GM12878 (cell line): ENCODE measurements at regions not wholly inside any gene's neighbourhood (a gene's known extent, or its start where the extent isn't known, plus 50 kb on each side); places are given as distances from the start of the nearest gene placed in this dataset.

ENCODE experiments used
- CBX5 ChIP-seq: sonication (generic); IDR thresholded peaks from 2 replicates; pipeline ENCODE4 v1.6.1; 2016; ENCODE audit warnings: low read depth, moderate library complexity, mild to moderate bottlenecking, inconsistent platforms
- CEBPB ChIP-seq, 2 experiments: fragments of 150-350 bp in 1 of 2; IDR thresholded peaks; 2 replicates each; pipeline ENCODE4 v1.6.1; 2012 to 2014; ENCODE audit warnings: low read depth in 2 of 2, low read length in 2 of 2, borderline replicate concordance in 1 of 2, inconsistent platforms in 1 of 2
- CEBPZ ChIP-seq: fragments of 150-350 bp; IDR thresholded peaks from 2 replicates; pipeline ENCODE4 v1.6.1; 2016; ENCODE audit warnings: low read depth, low read length
- DPF2 ChIP-seq: fragments of 450-650 bp; IDR thresholded peaks from 2 replicates; pipeline ENCODE4 v1.6.1; 2017; ENCODE audit warnings: mild to moderate bottlenecking
- E2F8 ChIP-seq: fragments of 450-650 bp; IDR thresholded peaks from 2 replicates; pipeline ENCODE4 v1.6.1; 2018; ENCODE audit warnings: mild to moderate bottlenecking, low read depth, moderate library complexity; ENCODE audit not compliant: partially characterized antibody
- HCFC1 ChIP-seq: fragments of 150-350 bp; IDR thresholded peaks from 2 replicates; pipeline ENCODE4 v1.6.1; 2014; ENCODE audit warnings: low read length
- JUNB ChIP-seq: IDR thresholded peaks from 2 replicates; pipeline ENCODE4 v1.6.1; 2016; ENCODE audit warnings: antibody characterized with exemption, mild to moderate bottlenecking
- MYB ChIP-seq: fragments of 150-350 bp; IDR thresholded peaks from 2 replicates; pipeline ENCODE4 v1.6.1; 2014; ENCODE audit warnings: mild to moderate bottlenecking, low read depth, low read length, borderline replicate concordance
- NFIC ChIP-seq: IDR thresholded peaks from 2 replicates; pipeline ENCODE4 v1.6.1; 2012; ENCODE audit warnings: low read depth, mild to moderate bottlenecking, inconsistent platforms, low read length, moderate library complexity
- NR2C2 ChIP-seq: IDR thresholded peaks from 2 replicates; pipeline ENCODE4 v1.6.1; 2011; ENCODE audit warnings: borderline replicate concordance, low read depth; ENCODE audit not compliant: control insufficient read depth, insufficient read length
- SMAD1 ChIP-seq: fragments of 450-650 bp; IDR thresholded peaks from 2 replicates; pipeline ENCODE4 v1.6.1; 2018; ENCODE audit warnings: mild to moderate bottlenecking, low read depth; ENCODE audit not compliant: partially characterized antibody

- no peak for TF ChIP-seq HCFC1
- TF ChIP-seq SMAD1, result no peak
- TF ChIP-seq NFIC, result no peak
- TF ChIP-seq MYB, result no peak
- TF ChIP-seq CBX5, result no peak
- TF ChIP-seq NR2C2, result no peak
- TF ChIP-seq DPF2, result no peak
- TF ChIP-seq JUNB, result no peak
- TF ChIP-seq CEBPZ, result no peak
- no peak for TF ChIP-seq CEBPB (IDR thresholded peaks at IDR 0.05; ENCODE audit: borderline replicate concordance in 1 of 2, low read depth in 2 of 2, low read length in 2 of 2)
- no peak for TF ChIP-seq E2F8
Observed at GRCh38 chr12:88725592-88726143, 145.4 kb upstream of the KITLG start (continued).
